Trophoblast cell (in vitro differentiated cells and primary cell): ENCODE measurements at regions not wholly inside any gene's neighbourhood (a gene's known extent, or its start where the extent isn't known, plus 50 kb on each side); places are given as distances from the start of the nearest gene placed in this dataset.

ENCODE experiments used
- DNase-seq, 2 donors: peaks; one replicate each; pipeline ENCODE4 v3.0.0-alpha.2; 2016
- H2AFZ ChIP-seq: 2 replicates; pipeline ENCODE4 v1.6.1; 2013; ENCODE audit warnings: low read length, moderate library complexity, mild to moderate bottlenecking; ENCODE audit not compliant: insufficient read depth, poor library complexity
- H2AK5ac ChIP-seq: 2 replicates; pipeline ENCODE4 v1.6.1; 2013; ENCODE audit warnings: mild to moderate bottlenecking, low read length
- H2BK120ac ChIP-seq: 2 replicates; pipeline ENCODE4 v1.6.1; 2013; ENCODE audit warnings: low read length, mild to moderate bottlenecking, moderate library complexity; ENCODE audit not compliant: insufficient read depth, poor library complexity
- H2BK12ac ChIP-seq: 2 replicates; pipeline ENCODE4 v1.6.1; 2013; ENCODE audit warnings: mild to moderate bottlenecking, low read length, moderate library complexity
- H2BK5ac ChIP-seq: 2 replicates; pipeline ENCODE4 v1.6.1; 2013; ENCODE audit warnings: low read length, low read depth, moderate library complexity, mild to moderate bottlenecking; ENCODE audit not compliant: poor library complexity
- H3K14ac ChIP-seq: 2 replicates; pipeline ENCODE4 v1.6.1; 2013; ENCODE audit warnings: mild to moderate bottlenecking, low read length
- H3K18ac ChIP-seq: 2 replicates; pipeline ENCODE4 v1.6.1; 2013; ENCODE audit warnings: mild to moderate bottlenecking, low read length
- H3K23ac ChIP-seq: 2 replicates; pipeline ENCODE4 v1.6.1; 2013; ENCODE audit warnings: low read length
- H3K27ac ChIP-seq: 2 replicates; pipeline ENCODE4 v1.5.1; 2013; ENCODE audit warnings: low read depth, mild to moderate bottlenecking, inconsistent platforms, low read length, moderate library complexity
- H3K27me3 ChIP-seq: 2 replicates; pipeline ENCODE4 v1.6.1; 2013; ENCODE audit warnings: inconsistent platforms, mild to moderate bottlenecking, low read length, moderate library complexity; ENCODE audit not compliant: insufficient read depth
- H3K36me3 ChIP-seq, 2 experiments: 1 replicate in 1 of 2; 2 replicates in 1 of 2; pipeline ENCODE4 v1.6.1; 2013; ENCODE audit warnings: low read length in 2 of 2, mild to moderate bottlenecking in 2 of 2, moderate library complexity in 1 of 2; ENCODE audit not compliant: insufficient read depth in 2 of 2, control insufficient read depth in 1 of 2
- H3K4ac ChIP-seq: 2 replicates; pipeline ENCODE4 v1.6.1; 2013; ENCODE audit warnings: low read depth, mild to moderate bottlenecking, low read length, moderate library complexity
- H3K4me1 ChIP-seq, 2 experiments: 1 replicate in 1 of 2; 2 replicates in 1 of 2; pipeline ENCODE4 v1.6.1; 2013; ENCODE audit warnings: low read length in 2 of 2, mild to moderate bottlenecking in 2 of 2, moderate library complexity in 1 of 2; ENCODE audit not compliant: insufficient read depth in 2 of 2, control insufficient read depth in 1 of 2
- H3K4me2 ChIP-seq: 2 replicates; pipeline ENCODE4 v1.6.1; 2013; ENCODE audit warnings: inconsistent platforms, mild to moderate bottlenecking, low read length, moderate library complexity
- H3K4me3 ChIP-seq: 2 replicates; pipeline ENCODE4 v1.5.1; 2013; ENCODE audit warnings: mild to moderate bottlenecking, low read depth, low read length, inconsistent platforms
- H3K79me1 ChIP-seq: one replicate; pipeline ENCODE4 v1.6.1; 2013; ENCODE audit warnings: low read length
- H3K79me2 ChIP-seq: 2 replicates; pipeline ENCODE4 v1.6.1; 2013; ENCODE audit warnings: low read length, mild to moderate bottlenecking; ENCODE audit not compliant: control insufficient read depth, insufficient read depth, poor library complexity
- H3K9ac ChIP-seq: 2 replicates; pipeline ENCODE4 v1.6.1; 2013; ENCODE audit warnings: mild to moderate bottlenecking, low read length
- H3K9me3 ChIP-seq: 2 replicates; pipeline ENCODE4 v1.6.1; 2013; ENCODE audit warnings: low read depth, mild to moderate bottlenecking, control low read depth, inconsistent platforms, low read length; ENCODE audit not compliant: insufficient read depth
- H4K12ac ChIP-seq: 2 replicates; pipeline ENCODE4 v1.6.1; 2013; ENCODE audit warnings: low read depth, mild to moderate bottlenecking, low read length, moderate library complexity
- H4K8ac ChIP-seq: 2 replicates; pipeline ENCODE4 v1.6.1; 2013; ENCODE audit warnings: low read depth, mild to moderate bottlenecking, low read length, moderate library complexity
- H4K91ac ChIP-seq: one replicate; pipeline ENCODE4 v1.6.1; 2013; ENCODE audit warnings: low read depth, mild to moderate bottlenecking, low read length, moderate library complexity
- WGBS: extraction: QIAGEN DNeasy Blood & Tissue Kit; methylation state at CpG from one replicate; pipeline ENCODE4 v1.1.7; 2013; ENCODE audit warnings: missing lambda C conversion rate; ENCODE audit not compliant: insufficient read length, insufficient coverage; ENCODE audit errors: extremely low coverage; 5-methylcytosine and 5-hydroxymethylcytosine counted together

DNA sequence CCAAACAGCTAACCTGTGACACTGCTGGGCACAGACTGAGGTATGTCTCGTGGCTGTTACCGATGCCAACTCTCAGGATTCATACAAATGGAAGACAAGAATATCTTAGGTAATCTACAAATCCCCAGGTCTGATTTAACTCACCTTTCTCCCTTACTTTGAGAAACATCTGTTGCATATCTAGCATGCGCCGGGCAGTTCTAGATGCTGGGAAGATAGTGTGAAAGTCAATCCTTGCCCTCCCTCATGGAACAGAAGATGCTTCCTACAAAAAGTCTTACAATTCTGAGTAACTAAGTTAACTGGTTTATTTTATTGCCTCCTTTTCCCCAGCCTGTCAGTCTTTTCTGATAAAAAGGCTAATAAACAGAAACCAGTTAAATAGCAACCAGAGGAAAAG, 212.2 kb upstream of the FAT1 start:
- H3K79me1 ChIP-seq = no peaks in the 10 kb centered on the region
- H2BK5ac ChIP-seq = no peak overlapping the region
- no CpG with 5 or more reads among the region's 4 CpGs for WGBS
- H2AK5ac ChIP-seq = no peak overlapping the region
- no peak overlapping the region for H2BK12ac ChIP-seq
- no peaks in the 10 kb centered on the region for H3K36me3 ChIP-seq
- no peak overlapping the region for H4K12ac ChIP-seq
- H3K23ac ChIP-seq = no peak overlapping the region
- H2BK120ac ChIP-seq = no peak overlapping the region
- no peak overlapping the region for H3K4ac ChIP-seq
- H3K4me3 ChIP-seq = no peak overlapping the region
- no peaks in the 10 kb centered on the region for H3K4me1 ChIP-seq
- no peaks in the 10 kb centered on the region for H3K9me3 ChIP-seq
- H3K14ac ChIP-seq = no peak overlapping the region
- H4K8ac ChIP-seq = no peak overlapping the region
- DNase-seq = peak; percentile 60 to 78
- no peak overlapping the region for H3K9ac ChIP-seq
- H2AFZ ChIP-seq = no peak overlapping the region
- H3K18ac ChIP-seq = no peak overlapping the region
- H4K91ac ChIP-seq = no peak overlapping the region
- H3K79me2 ChIP-seq = no peaks in the 10 kb centered on the region
- H3K4me2 ChIP-seq = no peak overlapping the region
- H3K27ac ChIP-seq = no peak overlapping the region
- H3K27me3 ChIP-seq = no peaks in the 10 kb centered on the region

- WGBS = no CpG with 5 or more reads among the region's 9 CpGs
- no peak overlapping the region for H3K27ac ChIP-seq
- H3K9me3 ChIP-seq = no peaks in the 10 kb centered on the region
- H4K12ac ChIP-seq = no peak overlapping the region
- H3K14ac ChIP-seq = no peak overlapping the region
- no peak overlapping the region for H2BK5ac ChIP-seq
- no peaks in the 10 kb centered on the region for H3K79me1 ChIP-seq
- no peaks in the 10 kb centered on the region for H3K4me1 ChIP-seq
- no peak overlapping the region for H2BK120ac ChIP-seq
- H3K23ac ChIP-seq = no peak overlapping the region
- no peak overlapping the region for H4K8ac ChIP-seq
- H3K36me3 ChIP-seq = no peaks in the 10 kb centered on the region
- H2AFZ ChIP-seq = no peak overlapping the region
- no peak overlapping the region for H3K9ac ChIP-seq
- no peak overlapping the region for H3K18ac ChIP-seq
- no peak overlapping the region for H3K4me2 ChIP-seq
- no peak overlapping the region for H2AK5ac ChIP-seq
- peak; percentile 54 to 84 for DNase-seq
- no peaks in the 10 kb centered on the region for H3K79me2 ChIP-seq
- H2BK12ac ChIP-seq = no peak overlapping the region
- no peak overlapping the region for H4K91ac ChIP-seq
- no peaks in the 10 kb centered on the region for H3K27me3 ChIP-seq
- H3K4me3 ChIP-seq = no peak overlapping the region
- no peak overlapping the region for H3K4ac ChIP-seq
Measured at GRCh38 chr4:186936496-186937375, 213.1 kb upstream of the FAT1 start.

DNA sequence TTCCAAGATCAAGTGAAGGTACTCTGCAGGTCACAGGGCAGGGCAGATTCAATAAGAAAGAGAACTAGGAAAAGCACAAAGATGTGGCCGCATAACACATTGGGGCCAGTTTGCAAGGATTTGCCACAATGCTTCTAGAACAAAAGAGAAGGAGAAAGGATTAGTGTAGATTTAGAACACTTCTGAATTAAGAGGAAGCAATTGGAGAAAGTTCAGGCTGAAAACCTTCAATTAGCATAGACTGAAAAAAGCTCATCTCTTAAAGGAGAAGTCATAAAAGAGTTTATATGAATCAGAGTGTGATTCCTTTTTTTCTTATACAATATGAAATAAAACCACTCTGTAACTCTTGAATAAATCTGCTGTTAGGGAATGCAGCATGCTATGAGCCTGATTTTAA, 215.6 kb upstream of the FAT1 start:
- H3K79me2 ChIP-seq = no peaks in the 10 kb centered on the region
- H3K4me3 ChIP-seq = no peak overlapping the region
- H3K18ac ChIP-seq = no peak overlapping the region
- no peak overlapping the region for H4K8ac ChIP-seq
- H3K14ac ChIP-seq = no peak overlapping the region
- no peak overlapping the region for H3K23ac ChIP-seq
- no peak overlapping the region for H3K27ac ChIP-seq
- no peak overlapping the region for H3K4me2 ChIP-seq
- DNase-seq = no peak
- no peak overlapping the region for H2BK5ac ChIP-seq
- no peaks in the 10 kb centered on the region for H3K9me3 ChIP-seq
- no peak overlapping the region for H2AFZ ChIP-seq
- no peak overlapping the region for H3K4ac ChIP-seq
- H3K9ac ChIP-seq = no peak overlapping the region
- H4K12ac ChIP-seq = no peak overlapping the region
- no peak overlapping the region for H2BK120ac ChIP-seq
- H3K36me3 ChIP-seq = no peaks in the 10 kb centered on the region
- H4K91ac ChIP-seq = no peak overlapping the region
- H2BK12ac ChIP-seq = no peak overlapping the region
- no CpG with 5 or more reads among the region's 1 CpG for WGBS
- no peak overlapping the region for H2AK5ac ChIP-seq
- H3K79me1 ChIP-seq = no peaks in the 10 kb centered on the region
- no peaks in the 10 kb centered on the region for H3K4me1 ChIP-seq
- no peaks in the 10 kb centered on the region for H3K27me3 ChIP-seq

DNA sequence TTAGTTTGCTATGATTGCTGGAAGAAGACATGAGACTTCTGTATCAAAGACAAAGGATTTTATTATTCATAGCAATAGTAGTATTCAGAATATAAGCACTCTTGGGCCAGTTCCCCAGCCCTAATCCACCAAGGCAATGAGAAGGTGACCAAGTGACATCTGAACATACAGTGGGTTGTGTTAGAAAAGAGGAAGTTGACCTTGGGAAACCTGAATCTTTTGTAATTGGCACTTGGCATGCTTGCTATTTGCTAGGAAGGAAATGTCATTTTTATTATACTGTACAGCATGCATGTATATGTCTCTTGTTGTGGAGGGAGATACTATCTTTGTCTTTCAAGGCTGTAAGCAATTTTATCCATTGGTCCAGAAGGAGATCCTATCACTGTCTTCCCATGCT, 216.1 kb upstream of the FAT1 start:
- Histone ChIP-seq H3K23ac (no peak overlapping the region), H3K18ac (no peak overlapping the region), H3K9me3 (no peaks in the 10 kb centered on the region), H2BK120ac (no peak overlapping the region), H3K9ac (no peak overlapping the region), H2BK12ac (no peak overlapping the region), H3K27ac (no peak overlapping the region), H2BK5ac (no peak overlapping the region), H4K91ac (no peak overlapping the region), H2AFZ (no peak overlapping the region), H3K36me3 (no peaks in the 10 kb centered on the region), H3K4me3 (no peak overlapping the region), H3K4ac (no peak overlapping the region), H3K79me1 (no peaks in the 10 kb centered on the region), H4K8ac (no peak overlapping the region), H4K12ac (no peak overlapping the region), H3K4me2 (no peak overlapping the region), H3K27me3 (no peaks in the 10 kb centered on the region), H2AK5ac (no peak overlapping the region), H3K4me1 (no peaks in the 10 kb centered on the region), H3K79me2 (no peaks in the 10 kb centered on the region), H3K14ac (no peak overlapping the region)
- DNase-seq = no peak
